Fibroblast of skin of right quadriceps (primary cell): ENCODE measurements at regions not wholly inside any gene's neighbourhood (a gene's known extent, or its start where the extent isn't known, plus 50 kb on each side); places are given as distances from the start of the nearest gene placed in this dataset.
"Not testable (repeated sequence)": the region's sequence is repeated elsewhere in the genome, so short reads cannot be mapped to it uniquely, and the experiment has no call there.

Source experiments
- DNase-seq: peaks from one replicate; pipeline ENCODE4 v3.0.0-alpha.2; 2013

- DNase-seq = no peak
Observed at GRCh38 chr14:104230946-104231345, 92.6 kb downstream of the KIF26A start.

- DNase-seq = no peak
Observed at GRCh38 chr14:104232070-104232484, 93.7 kb downstream of the KIF26A start.

- not testable (repeated sequence) for DNase-seq
Observed at GRCh38 chr14:104234007-104234786, 95.8 kb downstream of the KIF26A start.

- DNase-seq = no peak
Observed at GRCh38 chr14:104235686-104236085, 97.3 kb downstream of the KIF26A start.

- no peak for DNase-seq
Observed at GRCh38 chr14:104237651-104238423, 99.5 kb downstream of the KIF26A start.

GRCh38 chr14:104238424-104239184, 100.2 kb downstream of the KIF26A start:
- no peak for DNase-seq

GRCh38 chr14:104239185-104239775, 100.9 kb downstream of the KIF26A start:
- no peak for DNase-seq

- DNase-seq = no peak
Observed at GRCh38 chr14:104239861-104240301, 101.5 kb downstream of the KIF26A start.

- DNase-seq = no peak
Observed at GRCh38 chr14:104240434-104241157, 102.2 kb downstream of the KIF26A start.

GRCh38 chr14:104243200-104243599, 104.8 kb downstream of the KIF26A start:
- no peak for DNase-seq

GRCh38 chr14:104244221-104245011, 106.0 kb downstream of the KIF26A start:
- DNase-seq = no peak

- no peak for DNase-seq
Observed at GRCh38 chr14:104245075-104245474, 106.7 kb downstream of the KIF26A start.

GRCh38 chr14:104245723-104246122, 107.3 kb downstream of the KIF26A start:
- no peak for DNase-seq

- no peak for DNase-seq
Observed at GRCh38 chr14:104246401-104247335, 108.3 kb downstream of the KIF26A start.

GRCh38 chr14:104247336-104248202, 109.2 kb downstream of the KIF26A start:
- no peak for DNase-seq

- DNase-seq = no peak
Observed at GRCh38 chr14:104248203-104249055, 110.0 kb downstream of the KIF26A start.

- no peak for DNase-seq
Observed at GRCh38 chr14:104249089-104249488, 110.7 kb downstream of the KIF26A start.

- DNase-seq = no peak
Observed at GRCh38 chr14:104249706-104250105, 111.3 kb downstream of the KIF26A start.
